ENCODE measurements at regions not wholly inside any gene's neighbourhood (a gene's known extent, or its start where the extent isn't known, plus 50 kb on each side); places are given as distances from the start of the nearest gene placed in this dataset.

- no peaks in the 10 kb centered on the region for H3K36me3 ChIP-seq (ENCODE audit: control insufficient read depth in 4 of 4, insufficient read depth in 3 of 4, low read depth in 1 of 4, low read length in 3 of 4)
- H3K4me1 ChIP-seq (ENCODE audit: control insufficient read depth in 4 of 4, insufficient read depth in 4 of 4, low read length in 3 of 4) = peaks cover 9 to 39% (median 28%) of the 10 kb centered on the region in 4 donors
- no peak overlapping the region for H3K9ac ChIP-seq (ENCODE audit: low read depth in 1 of 2, low read length in 2 of 2)
- H3K4me3 ChIP-seq (ENCODE audit: low read depth in 1 of 3, low read length in 3 of 3) = no peak overlapping the region
- WGBS = 91% methylated on average over 3 of the region's 3 CpGs
- no peak for DNase-seq (ENCODE audit: low spot score)
- no peak overlapping the region for H3K27ac ChIP-seq (ENCODE audit: low read depth in 1 of 2, low read length in 2 of 2)
- no peaks in the 10 kb centered on the region for H3K27me3 ChIP-seq (ENCODE audit: control insufficient read depth in 4 of 4, insufficient read depth in 4 of 4, low read length in 3 of 4)
- H3K9me3 ChIP-seq (ENCODE audit: control insufficient read depth in 4 of 4, low read length in 3 of 4) = no peaks in the 10 kb centered on the region
- TF ChIP-seq NR2F2 (IDR thresholded peaks at IDR 0.05) = no peak
- no peak for TF ChIP-seq CTCF (IDR thresholded peaks at IDR 0.05; ENCODE audit: low read depth, low read length, missing input control)
- no peak for TF ChIP-seq YY1 (IDR thresholded peaks at IDR 0.05)
- TF ChIP-seq HNF4G (IDR thresholded peaks at IDR 0.05) = no peak
- no peak for TF ChIP-seq ZBTB33 (IDR thresholded peaks at IDR 0.05)
- no peak for TF ChIP-seq JUND (IDR thresholded peaks at IDR 0.05)
- TF ChIP-seq SP1 (IDR thresholded peaks at IDR 0.05) = no peak
Measured at GRCh38 chr2:8418721-8419120, 263.1 kb upstream of the ID2 start.

GRCh38 chr2:8421658-8422449 is 260.0 kb upstream of the ID2 start:
- Histone ChIP-seq H3K9ac (ENCODE audit: low read depth in 1 of 2, low read length in 2 of 2) (no peak overlapping the region), H3K9me3 (ENCODE audit: control insufficient read depth in 4 of 4, low read length in 3 of 4) (no peaks in the 10 kb centered on the region), H3K27me3 (ENCODE audit: control insufficient read depth in 4 of 4, insufficient read depth in 4 of 4, low read length in 3 of 4) (no peaks in the 10 kb centered on the region), H3K36me3 (ENCODE audit: control insufficient read depth in 4 of 4, insufficient read depth in 3 of 4, low read depth in 1 of 4, low read length in 3 of 4) (no peaks in the 10 kb centered on the region), H3K4me1 (ENCODE audit: control insufficient read depth in 4 of 4, insufficient read depth in 4 of 4, low read length in 3 of 4) (peaks cover 3 to 22% (median 12%) of the 10 kb centered on the region in 4 donors), H3K4me3 (ENCODE audit: low read depth in 1 of 3, low read length in 3 of 3) (no peak overlapping the region), H3K27ac (ENCODE audit: low read depth in 1 of 2, low read length in 2 of 2) (no peak overlapping the region)
- TF ChIP-seq EGR1 (IDR thresholded peaks at IDR 0.05; ENCODE audit: low read depth in 2 of 2) (no peak), YY1 (IDR thresholded peaks at IDR 0.05) (no peak), FOXA2 (IDR thresholded peaks at IDR 0.05) (no peak), HNF4A (conservative IDR thresholded peaks at IDR 0.05) (no peak), TAF1 (conservative IDR thresholded peaks at IDR 0.05) (no peak), RAD21 (IDR thresholded peaks at IDR 0.05) (no peak), SP1 (IDR thresholded peaks at IDR 0.05) (no peak), MAX (IDR thresholded peaks at IDR 0.05) (no peak), GABPA (IDR thresholded peaks at IDR 0.05 in 1 of 2, conservative IDR thresholded peaks at IDR 0.05 in 1 of 2) (no peak)
- peak; percentile 29 for DNase-seq (ENCODE audit: low spot score)
- WGBS = 90% methylated on average over 11 of the region's 11 CpGs

GRCh38 chr2:8422450-8422800 is 259.4 kb upstream of the ID2 start:
- H3K4me3 ChIP-seq (ENCODE audit: low read depth in 1 of 3, low read length in 3 of 3) = no peak overlapping the region
- no peaks in the 10 kb centered on the region for H3K9me3 ChIP-seq (ENCODE audit: control insufficient read depth in 4 of 4, low read length in 3 of 4)
- TF ChIP-seq NR2F2 (IDR thresholded peaks at IDR 0.05) (no peak), FOXA2 (IDR thresholded peaks at IDR 0.05) (no peak), SP1 (IDR thresholded peaks at IDR 0.05) (no peak), HNF4G (IDR thresholded peaks at IDR 0.05) (no peak), YY1 (IDR thresholded peaks at IDR 0.05) (no peak), ATF3 (IDR thresholded peaks at IDR 0.05) (no peak), RAD21 (IDR thresholded peaks at IDR 0.05) (no peak), REST (IDR thresholded peaks at IDR 0.05) (no peak), GABPA (IDR thresholded peaks at IDR 0.05 in 1 of 2, conservative IDR thresholded peaks at IDR 0.05 in 1 of 2) (no peak), EGR1 (IDR thresholded peaks at IDR 0.05; ENCODE audit: low read depth in 2 of 2) (no peak), ZBTB33 (IDR thresholded peaks at IDR 0.05) (no peak)
- no peak overlapping the region for H3K27ac ChIP-seq (ENCODE audit: low read depth in 1 of 2, low read length in 2 of 2)
- no peaks in the 10 kb centered on the region for H3K36me3 ChIP-seq (ENCODE audit: control insufficient read depth in 4 of 4, insufficient read depth in 3 of 4, low read depth in 1 of 4, low read length in 3 of 4)
- no peak for DNase-seq (ENCODE audit: low spot score)
- peaks cover 3 to 16% (median 9%) of the 10 kb centered on the region in 4 donors for H3K4me1 ChIP-seq (ENCODE audit: control insufficient read depth in 4 of 4, insufficient read depth in 4 of 4, low read length in 3 of 4)
- no peaks in the 10 kb centered on the region for H3K27me3 ChIP-seq (ENCODE audit: control insufficient read depth in 4 of 4, insufficient read depth in 4 of 4, low read length in 3 of 4)
- H3K9ac ChIP-seq (ENCODE audit: low read depth in 1 of 2, low read length in 2 of 2) = no peak overlapping the region
- WGBS = 91% methylated on average over 4 of the region's 4 CpGs
